T1000 (cell line): ENCODE measurements at regions not wholly inside any gene's neighbourhood (a gene's known extent, or its start where the extent isn't known, plus 50 kb on each side); places are given as distances from the start of the nearest gene placed in this dataset.

Source experiments
- DNase-seq: peaks from one replicate; lab custom pipeline; 2025; ENCODE audit warnings: mixed read lengths; lab: John Stamatoyannopoulos, UW

DNA sequence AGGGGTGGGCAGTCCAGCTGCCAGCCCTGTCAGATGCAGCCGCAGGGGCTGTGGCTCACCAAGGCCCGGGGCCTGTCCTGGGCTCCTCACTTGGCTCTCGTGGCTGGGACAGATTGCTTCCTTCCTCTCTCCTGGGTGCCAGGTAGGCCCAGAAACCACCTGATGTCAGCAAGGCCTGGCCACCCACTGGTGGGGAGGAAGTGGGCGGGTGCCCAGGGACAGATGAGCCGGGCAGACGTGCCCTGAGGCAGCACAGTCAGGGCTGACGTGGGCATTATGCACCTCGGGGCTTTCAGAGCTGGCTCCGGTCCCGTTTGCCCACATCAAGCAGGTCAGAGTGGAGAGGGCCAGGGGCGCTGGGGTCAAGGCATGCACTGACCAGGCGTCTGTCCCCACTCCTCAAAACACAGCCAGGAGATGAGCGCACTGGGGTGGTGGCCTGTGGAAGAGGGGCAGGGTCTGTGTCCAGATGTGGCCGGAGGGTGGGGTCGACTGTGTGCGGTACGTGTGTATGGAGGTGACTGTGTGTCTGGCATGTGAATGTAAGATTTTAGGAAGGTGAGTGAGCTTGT lies 133.2 kb upstream of the PTPN1 start:
- DNase-seq, result peak; percentile 87

DNA sequence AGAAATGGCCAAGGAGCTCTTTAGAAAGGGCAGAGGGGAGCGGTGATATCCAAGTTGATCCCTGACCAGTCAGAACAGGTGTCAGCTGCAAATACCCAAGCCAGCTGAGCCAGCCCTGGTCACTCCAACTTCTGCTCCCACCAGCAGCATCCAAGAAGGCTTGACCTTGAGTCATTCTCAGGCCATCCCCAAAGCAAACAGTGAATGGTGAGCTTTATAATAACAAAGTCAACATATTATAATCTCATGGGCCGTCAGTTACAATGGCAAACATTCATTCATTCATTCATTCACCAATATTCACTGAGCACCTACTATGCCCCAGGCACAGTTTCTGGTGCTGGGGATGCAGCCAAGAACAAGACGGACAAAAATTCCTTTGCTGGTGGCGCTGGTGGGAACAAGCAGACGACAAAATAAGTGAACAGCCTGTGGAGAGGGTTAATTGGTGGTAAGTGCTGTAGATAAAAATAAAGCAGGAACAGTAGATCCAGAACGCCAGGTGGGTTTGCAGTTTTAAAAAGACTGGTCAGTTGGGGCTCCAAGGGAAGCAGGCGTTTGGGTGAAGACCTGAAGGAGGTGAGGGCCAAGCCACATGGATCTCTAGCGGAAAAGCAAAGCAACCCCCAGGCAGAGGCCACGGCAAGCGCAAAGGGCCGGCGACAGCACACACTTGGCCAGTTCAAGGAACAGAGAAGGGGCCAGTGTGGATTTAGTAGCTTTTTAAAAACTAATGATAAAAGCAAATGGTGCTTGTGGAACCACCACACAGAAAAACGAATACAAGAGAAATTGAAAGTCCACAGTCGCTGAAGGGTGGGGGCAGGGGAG lies 131.8 kb upstream of the PTPN1 start:
- DNase-seq, result no peak

DNA sequence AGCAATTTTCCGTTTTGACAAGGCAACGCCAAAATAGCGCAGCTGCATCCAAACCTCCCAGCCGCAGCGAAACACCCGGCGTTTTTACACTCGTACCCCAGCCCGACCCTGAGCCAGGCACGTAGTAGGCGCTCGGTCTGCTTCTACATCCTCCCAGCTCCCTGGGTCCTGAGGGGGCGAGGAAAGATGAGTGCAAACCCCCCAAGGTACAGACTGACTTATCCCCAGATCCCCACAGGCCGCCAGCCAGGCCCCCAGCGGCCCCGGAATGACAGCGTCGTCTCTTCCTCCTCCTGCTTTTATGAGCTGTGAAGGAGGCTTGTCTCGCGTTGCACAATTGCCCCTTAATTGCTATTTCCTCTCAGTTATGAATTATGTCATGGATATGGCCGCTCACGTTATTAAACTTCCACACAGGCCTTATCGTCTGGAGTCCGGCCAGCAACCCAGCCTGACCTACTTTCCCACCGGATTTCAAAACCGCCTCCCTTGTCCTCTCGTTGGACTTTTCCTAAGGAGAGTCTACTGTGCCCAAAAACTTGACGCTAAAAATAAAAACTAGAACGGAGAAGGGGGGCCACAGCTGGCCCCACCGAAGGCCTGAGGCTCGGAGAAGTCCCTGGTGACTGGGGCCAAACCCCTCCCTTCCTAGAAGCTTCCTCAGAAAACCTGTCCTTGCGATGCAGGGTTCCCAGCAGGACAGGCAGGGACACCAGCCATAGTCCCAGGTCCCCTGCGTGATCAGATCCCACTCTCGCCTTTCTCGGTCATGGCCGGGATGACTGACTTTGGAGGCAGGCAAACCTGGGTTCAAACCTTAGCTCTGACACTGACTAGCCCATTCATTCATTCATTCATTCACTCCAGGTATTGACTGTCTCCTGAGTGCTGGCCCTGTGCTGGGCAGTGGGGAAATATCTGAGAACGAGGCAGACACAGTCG lies 130.9 kb upstream of the PTPN1 start:
- peak; percentile 36 for DNase-seq

DNA sequence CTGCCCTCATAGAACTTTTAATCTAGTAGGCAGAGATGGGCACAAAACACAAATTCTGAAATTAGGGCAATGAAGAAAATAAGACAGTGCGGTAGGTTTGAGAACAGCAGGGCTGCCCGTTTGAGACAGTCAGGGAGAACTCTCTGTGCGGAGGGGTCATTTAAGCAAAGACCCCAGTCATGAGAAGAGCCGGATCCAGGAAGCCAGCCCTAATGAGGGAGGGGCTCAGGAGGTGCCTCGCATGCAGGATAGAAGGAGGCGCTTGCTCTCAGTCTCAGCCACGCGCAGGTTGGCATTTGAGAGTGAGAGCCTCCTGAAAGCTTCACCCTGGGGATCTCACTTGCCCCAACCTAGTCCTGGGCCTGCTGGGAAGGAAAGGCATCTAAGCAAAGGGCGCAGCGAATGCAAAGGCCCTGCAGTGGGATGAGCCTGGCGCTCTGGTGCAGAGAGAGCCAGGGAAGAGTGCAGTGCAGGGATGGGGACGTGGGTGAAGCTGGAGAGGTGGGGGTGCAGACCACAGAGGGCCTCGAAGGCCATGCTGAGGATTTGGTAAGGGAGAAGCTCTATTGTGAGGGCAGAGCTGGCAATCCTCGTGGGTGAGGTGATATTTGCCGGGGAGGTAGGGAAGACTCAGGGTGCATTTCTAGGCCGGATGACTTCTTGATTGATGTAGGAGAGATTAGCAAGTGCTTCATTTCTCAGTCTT lies 130.0 kb upstream of the PTPN1 start:
- DNase-seq, result no peak

DNA sequence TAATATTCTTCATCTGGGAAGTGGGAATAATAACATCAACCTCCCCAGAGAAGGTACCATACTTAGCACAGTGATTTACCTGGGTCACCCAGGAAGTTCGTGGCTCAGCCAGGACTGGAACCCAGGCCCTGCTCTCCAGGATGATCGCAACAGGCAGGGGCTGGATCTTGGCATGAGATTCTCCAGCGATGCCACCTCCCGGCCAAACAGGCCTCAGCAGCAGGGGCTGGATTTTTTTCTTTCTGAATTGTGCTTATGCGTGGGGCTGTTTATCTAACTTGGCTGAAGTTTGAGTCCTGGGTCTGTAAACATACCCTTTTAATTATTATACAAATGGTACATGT lies 129.5 kb upstream of the PTPN1 start:
- no peak for DNase-seq

DNA sequence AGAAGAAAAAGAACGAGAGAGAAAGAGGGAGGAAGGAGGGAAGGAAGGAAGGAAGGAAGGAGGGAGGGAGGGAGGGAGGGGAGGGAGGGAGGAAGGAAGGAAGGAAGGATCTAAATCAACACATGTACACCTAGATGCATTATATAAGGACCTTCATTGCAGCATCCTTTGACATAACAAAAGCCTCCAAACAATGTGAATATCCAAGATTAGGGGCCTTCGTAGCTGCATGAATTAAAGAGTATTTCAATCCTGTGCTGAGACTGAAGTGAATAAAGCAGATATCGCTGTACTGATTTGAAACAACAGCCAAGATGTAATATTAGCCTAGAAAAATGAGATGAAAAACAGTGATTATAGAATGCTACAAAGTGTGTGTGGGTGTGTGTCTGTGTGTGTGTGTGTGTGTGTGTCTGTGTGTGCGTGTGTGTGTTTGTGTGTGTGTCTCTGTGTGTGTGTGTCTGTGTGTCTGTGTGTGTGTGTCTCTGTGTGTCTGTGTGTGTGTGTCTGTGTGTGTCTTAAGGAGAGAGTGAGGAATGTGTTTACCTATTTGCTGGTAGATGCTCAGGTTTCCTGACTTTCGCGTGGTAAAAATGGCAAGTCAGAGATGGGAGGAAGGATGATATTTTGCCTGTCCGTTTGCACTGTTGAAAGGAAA lies 129.0 kb upstream of the PTPN1 start:
- DNase-seq, result no peak

DNA sequence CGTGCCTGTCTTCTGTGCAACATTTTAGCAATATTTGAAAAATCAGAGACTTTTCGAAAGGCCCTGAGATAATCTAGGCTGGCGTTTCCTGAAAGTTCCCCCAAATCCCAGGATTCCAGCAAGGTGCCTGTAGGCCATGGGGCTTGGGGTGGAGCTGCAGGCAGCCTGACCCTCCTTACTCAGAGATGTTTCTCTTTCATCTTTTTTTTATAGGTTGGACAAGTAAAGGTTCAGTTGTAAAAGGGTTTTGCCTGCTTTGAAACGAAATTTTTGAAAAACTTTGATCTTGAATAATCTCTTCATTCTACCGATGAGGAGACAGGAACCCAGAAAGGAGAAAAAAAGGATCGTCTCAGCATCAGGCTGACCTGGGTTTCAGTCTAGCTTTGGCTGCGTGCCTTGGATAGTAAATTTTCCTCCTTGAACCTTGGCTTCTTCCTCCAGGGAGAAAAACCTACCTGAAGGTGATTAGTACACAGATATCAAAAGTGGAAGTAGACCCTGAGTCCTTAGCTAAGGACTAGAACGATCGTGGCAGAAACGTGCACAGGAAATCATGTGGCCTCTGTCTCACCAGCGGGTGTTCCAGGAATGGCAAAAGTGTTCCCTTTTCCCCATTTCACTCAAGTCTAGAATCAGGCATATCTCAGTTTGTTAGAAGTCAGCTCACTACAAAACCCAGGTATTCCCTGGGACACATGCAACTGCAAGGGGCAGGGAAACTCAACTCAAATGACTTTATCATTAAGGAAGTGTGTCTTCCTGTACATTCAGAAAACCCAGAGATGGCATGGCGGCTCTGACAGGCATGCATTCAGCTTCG lies 128.2 kb upstream of the PTPN1 start:
- DNase-seq, result no peak

DNA sequence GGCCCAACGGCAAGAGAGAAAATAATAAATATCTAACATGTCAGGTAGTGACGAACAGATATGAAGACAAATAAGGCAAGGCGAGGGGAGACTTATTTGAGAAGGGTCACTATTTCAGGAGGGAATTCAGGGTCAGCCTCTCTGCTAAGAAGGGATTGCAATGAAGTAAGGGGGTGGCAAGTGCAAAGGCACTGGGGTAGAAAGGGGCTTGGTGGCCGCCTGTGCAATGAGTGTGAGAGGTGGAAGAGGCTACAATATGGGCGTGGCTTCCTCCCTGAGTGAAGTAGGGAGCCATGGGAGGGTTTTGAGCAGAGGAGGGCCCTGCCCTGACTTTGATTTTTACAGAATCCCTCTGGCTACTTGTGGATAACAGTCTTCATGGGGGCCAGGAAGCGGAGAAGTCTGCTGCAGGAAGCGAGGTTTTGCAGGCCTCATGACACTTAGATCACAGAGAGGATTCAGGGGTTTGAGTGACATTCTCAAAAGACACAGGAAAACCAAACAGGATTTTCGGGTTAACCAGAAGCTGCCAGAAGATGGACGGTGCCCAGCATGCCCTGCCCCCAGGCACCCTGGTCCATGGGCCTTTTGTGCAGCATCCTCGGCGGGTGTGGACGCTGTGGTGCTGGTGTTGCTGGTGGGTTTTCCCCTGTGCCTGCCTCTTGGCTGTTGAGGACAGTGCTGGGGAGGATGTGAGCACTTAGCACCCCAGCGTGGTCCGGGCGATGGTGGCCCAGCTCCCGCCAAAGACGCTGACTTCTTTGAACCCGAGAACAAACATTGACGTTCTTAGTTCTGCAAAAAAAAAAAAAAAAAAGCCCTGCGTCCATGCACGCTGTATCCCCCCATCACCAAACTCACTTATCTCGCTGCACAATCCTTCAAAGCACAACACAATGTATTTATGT lies 124.2 kb upstream of the PTPN1 start:
- DNase-seq, result no peak

DNA sequence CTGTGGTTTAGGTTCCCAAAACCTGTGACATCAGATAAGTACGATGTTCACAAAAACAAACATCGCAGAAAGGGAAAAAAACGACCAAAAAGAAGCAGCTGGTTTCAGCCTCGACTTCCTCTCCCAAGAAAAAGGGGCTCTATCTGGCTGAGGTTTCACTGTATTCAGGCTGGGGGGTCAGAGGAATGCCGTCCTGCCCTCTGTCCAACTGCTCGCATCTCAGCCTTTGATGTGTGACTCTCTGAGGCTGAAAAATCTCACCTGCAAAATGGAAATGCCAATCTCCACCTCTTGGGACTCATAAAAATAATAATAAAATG lies 123.6 kb upstream of the PTPN1 start:
- DNase-seq, result no peak

DNA sequence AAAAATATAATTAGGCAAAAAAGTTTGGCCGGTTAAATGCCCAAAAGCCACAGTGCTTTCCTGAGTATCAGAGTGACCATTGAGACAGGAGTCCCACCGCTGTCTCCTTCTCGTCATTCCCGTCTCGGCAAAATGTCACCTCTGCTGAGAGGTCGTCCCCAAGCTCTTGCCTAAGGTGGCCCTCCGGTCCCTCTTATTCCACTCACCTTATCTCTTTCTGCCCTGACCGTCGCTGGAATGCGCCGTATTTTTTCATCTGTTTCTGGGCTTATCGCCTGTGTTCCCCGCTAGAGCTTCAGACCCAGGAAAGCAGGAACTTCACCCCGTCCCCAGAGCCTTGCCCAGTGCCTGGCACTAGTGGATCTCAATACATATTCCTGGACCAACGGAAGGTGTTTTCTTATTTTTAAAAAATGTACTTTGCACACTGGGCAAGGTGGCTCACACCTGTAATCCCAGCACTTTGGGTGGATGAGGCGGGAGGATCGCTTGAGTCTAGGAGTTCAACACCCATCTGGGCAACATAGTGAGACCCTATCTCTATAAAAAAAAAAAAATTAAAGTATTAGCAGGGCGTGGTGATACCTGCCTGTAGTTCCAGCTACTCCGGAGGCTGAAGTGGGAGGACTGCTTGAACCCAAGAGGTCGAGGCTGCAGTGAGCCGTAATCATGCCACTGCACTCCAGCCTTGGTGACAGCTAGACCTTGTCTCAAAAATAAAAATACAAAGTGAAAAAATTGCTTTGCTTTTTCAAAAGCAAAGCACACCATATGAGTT lies 122.8 kb upstream of the PTPN1 start:
- DNase-seq, result no peak

DNA sequence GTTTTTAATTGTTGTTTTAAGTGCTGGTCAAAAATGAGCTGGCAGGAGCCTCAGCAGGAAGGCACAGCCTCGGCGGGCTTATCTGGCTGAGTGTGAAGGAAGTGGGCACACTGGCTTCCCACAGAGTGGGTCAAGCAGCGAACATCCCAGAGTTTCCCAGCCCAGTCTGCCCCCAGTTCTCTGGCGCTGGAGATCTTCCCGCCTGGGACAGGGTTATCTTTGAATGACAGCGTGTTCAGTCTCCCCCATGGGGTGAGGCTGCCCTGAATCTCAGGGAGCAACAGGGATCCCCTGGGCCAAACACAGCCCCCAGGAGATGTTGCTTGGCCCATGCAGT lies 122.2 kb upstream of the PTPN1 start:
- DNase-seq, result no peak

DNA sequence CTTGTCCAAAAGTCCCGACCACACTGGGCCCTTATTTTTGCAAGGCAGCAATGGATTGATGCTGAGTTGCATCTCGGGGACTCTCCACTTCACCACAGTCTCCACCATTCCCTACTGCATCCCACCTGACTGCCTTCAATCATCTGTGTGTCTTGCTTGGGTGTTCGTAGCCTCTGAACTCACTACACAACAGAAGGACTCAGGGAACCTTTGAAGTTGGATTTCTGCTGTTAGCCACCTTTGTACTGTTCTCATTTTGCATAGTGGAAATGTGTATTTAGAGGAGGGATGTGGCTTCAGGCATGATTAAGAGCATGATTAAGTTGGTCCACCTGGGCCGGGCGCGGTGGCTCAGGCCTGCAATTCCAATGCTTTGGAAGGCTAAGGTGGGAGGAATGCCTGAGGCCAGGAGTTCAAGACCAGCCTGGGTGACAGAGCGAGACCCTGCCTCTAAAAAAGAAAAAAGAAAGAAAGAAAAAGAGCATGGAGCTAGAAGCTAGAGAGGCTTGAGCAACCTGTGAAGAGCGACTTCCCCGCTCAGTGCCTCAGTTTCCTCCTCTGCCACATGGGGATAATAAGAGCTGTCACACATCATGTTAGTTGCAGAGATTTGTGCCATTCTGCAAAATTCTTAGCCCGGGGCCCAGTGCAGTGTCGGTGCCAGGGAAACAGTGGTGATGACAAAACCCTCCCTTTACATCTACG lies 121.3 kb upstream of the PTPN1 start:
- no peak for DNase-seq

DNA sequence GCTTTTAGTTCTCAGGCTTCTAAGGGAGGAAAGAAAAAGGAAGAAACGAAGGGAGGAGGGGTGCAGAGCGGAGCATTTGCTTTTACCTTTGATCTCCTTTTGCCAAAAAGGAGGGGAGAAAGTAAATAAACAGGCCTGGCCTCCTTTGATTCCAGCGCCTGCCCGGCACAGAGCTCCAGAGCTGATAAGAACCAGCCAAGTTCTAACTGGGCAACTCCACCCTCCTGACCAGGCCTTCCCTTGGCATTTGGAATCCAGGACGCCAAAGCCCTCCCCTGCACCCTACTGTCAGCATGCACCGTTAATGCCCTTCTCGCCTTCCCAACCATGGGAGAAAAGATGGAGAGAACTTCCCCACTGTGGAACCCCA lies 120.8 kb upstream of the PTPN1 start:
- no peak for DNase-seq

DNA sequence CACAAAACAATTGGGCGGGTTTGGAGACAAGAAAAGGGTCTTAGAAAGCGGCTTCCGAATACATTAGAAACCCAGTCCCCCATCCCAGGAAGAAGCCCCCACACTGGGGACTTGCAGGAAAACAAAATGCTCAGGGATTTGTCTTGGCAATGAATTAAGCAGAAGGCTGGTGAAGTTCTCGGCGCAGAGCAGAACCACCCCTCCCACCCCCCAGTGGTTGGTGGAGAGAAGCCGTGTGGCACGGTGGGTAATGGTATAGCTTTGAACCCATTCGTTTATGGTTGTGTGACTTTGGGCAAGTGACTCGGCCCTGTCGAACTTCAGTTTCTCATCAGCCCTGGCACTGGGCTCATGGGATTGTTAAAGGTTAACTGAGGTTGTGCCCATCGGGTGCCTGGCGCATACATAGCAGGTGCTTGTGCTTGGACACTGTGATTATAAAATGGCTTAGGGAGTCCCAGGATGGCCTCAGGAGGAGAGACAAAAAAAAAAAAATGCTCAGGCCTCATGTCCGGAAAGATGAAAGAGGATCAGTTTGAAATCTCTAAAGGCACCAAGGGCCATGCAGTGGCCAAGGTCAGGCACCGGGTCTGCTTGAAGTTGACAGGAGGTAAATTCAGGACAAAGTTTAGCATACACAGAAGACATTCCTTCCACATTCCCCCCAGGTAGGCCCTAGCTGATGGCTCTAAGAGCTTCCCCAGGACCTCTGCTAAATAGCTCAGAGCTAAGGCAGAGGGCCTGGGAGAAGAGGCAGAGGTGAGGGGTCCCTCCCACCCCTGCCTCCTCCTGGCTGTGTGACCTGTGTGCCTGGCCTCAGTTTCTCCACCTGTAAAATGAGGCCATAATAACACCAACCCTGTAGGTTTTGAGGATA lies 120.1 kb upstream of the PTPN1 start:
- no peak for DNase-seq

DNA sequence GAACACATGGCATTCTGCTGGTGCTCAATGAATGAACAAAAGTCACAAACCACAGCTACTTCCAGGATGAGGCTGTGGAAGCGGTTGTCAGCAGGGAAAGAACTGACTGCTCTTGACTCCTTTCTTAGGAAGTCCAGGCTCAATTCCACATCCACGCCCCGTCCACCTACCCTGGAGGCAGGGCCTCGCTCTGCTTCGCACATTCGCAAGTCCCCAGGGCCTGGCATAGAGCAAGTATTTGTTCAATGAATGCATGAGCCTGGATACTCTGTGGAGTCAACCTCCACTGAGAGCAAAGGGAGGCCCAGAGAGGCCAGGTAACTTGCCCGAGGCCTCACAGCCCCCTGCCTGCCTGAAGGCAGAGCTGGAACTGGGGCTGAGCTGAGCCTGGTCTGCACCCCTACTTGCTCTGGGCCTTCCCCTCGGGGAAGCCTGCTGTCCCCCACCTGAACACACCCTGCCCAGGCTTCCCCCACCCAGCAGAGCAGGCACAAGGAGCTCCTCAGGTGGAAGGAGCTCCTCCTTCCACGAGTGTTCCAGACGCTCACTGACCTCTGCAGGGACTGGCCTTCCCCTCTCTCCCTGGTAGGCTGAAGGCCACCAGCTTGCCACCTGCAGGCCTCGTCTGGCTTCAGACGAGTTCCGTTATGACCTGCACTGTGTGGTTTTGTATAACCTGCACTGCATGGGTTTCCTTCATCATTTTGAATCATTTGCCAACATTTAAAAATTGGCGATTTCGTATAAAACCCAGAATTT lies 119.3 kb upstream of the PTPN1 start:
- DNase-seq, result no peak

DNA sequence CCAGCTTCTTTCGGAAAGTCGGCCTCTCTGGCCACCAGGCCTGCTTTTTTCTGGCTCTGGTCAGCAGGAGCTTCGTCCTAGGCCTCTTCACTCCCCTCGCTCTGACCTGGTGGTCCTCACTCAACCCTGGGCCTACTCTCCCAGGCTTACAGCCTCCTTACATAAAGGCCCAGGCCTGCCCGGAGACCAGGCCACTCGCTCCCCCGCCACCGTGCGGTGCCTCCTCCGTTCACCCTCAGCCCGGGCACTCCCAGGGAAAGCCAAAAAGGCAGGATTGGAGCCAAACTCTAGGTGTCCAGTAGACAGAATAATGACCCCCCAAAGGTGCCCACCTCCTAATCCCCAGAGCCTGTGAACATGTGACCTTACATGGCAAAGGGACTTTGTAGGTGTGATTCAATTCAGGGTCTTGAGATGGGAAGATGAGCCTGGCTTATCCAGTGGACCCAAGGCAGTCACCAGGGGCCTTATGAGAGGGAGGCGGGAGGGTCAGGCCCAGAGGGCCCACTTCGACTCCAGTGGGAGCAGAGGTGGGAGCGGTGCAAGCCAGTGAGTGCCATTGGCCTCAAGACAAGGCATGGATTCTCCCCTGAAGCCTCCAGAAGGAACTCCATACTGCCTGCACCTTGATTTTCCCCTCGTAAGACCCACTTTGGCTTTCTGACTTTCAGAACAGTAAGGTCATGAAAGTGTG lies 118.6 kb upstream of the PTPN1 start:
- no peak for DNase-seq
